ENCODE measurements at regions not wholly inside any gene's neighbourhood (a gene's known extent, or its start where the extent isn't known, plus 50 kb on each side); places are given as distances from the start of the nearest gene placed in this dataset.

GRCh38 chr2:138176862-138177439, 212.7 kb downstream of the HNMT start:
- Histone ChIP-seq H3K27me3 (ENCODE audit: control insufficient read depth, insufficient read depth, low read length) (no peaks in the 10 kb centered on the region), H3K4me3 (ENCODE audit: low read length) (no peak overlapping the region), H3K4me1 (ENCODE audit: control insufficient read depth, insufficient read depth, low read length) (peaks cover 2% of the 10 kb centered on the region; the same call in 1 of the 2 replicates), H3K36me3 (ENCODE audit: control insufficient read depth, insufficient read depth, low read length) (no peaks in the 10 kb centered on the region), H3K9me3 (ENCODE audit: control insufficient read depth, insufficient read depth, low read length) (no peaks in the 10 kb centered on the region), H3K27ac (ENCODE audit: low read length) (no peak overlapping the region)
- DNase-seq (ENCODE audit: low read depth, low spot score), result no peak
- WGBS (ENCODE audit: insufficient coverage, insufficient read length), result no CpG with 5 or more reads among the region's 5 CpGs

- H3K36me3 ChIP-seq (ENCODE audit: control insufficient read depth, insufficient read depth, low read length), result no peaks in the 10 kb centered on the region
- peaks cover 2% of the 10 kb centered on the region; the same call in 1 of the 2 replicates for H3K4me1 ChIP-seq (ENCODE audit: control insufficient read depth, insufficient read depth, low read length)
- no peak overlapping the region for H3K27ac ChIP-seq (ENCODE audit: low read length)
- H3K27me3 ChIP-seq (ENCODE audit: control insufficient read depth, insufficient read depth, low read length), result no peaks in the 10 kb centered on the region
- no CpG with 5 or more reads among the region's 2 CpGs for WGBS (ENCODE audit: insufficient coverage, insufficient read length)
- no peak for DNase-seq (ENCODE audit: low read depth, low spot score)
- H3K9me3 ChIP-seq (ENCODE audit: control insufficient read depth, insufficient read depth, low read length), result no peaks in the 10 kb centered on the region
- H3K4me3 ChIP-seq (ENCODE audit: low read length), result no peak overlapping the region
Observed at GRCh38 chr2:138177693-138178092, 213.4 kb downstream of the HNMT start.

- H3K27me3 ChIP-seq (ENCODE audit: control insufficient read depth, insufficient read depth, low read length), result no peaks in the 10 kb centered on the region
- no peaks in the 10 kb centered on the region for H3K36me3 ChIP-seq (ENCODE audit: control insufficient read depth, insufficient read depth, low read length)
- H3K4me1 ChIP-seq (ENCODE audit: control insufficient read depth, insufficient read depth, low read length), result peaks cover 5% of the 10 kb centered on the region; the same call in 1 of the 2 replicates
- no peak for DNase-seq (ENCODE audit: low read depth, low spot score)
- no peaks in the 10 kb centered on the region for H3K9me3 ChIP-seq (ENCODE audit: control insufficient read depth, insufficient read depth, low read length)
- H3K4me3 ChIP-seq (ENCODE audit: low read length), result no peak overlapping the region
- H3K27ac ChIP-seq (ENCODE audit: low read length), result no peak overlapping the region
Observed at GRCh38 chr2:138180692-138181386, 216.6 kb downstream of the HNMT start.

GRCh38 chr2:138182250-138182936, 218.1 kb downstream of the HNMT start:
- no CpG with 5 or more reads among the region's 6 CpGs for WGBS (ENCODE audit: insufficient coverage, insufficient read length)
- peaks cover 7% of the 10 kb centered on the region; the same call in 1 of the 2 replicates for H3K4me1 ChIP-seq (ENCODE audit: control insufficient read depth, insufficient read depth, low read length)
- DNase-seq (ENCODE audit: low read depth, low spot score), result no peak
- no peak overlapping the region for H3K27ac ChIP-seq (ENCODE audit: low read length)
- no peaks in the 10 kb centered on the region for H3K27me3 ChIP-seq (ENCODE audit: control insufficient read depth, insufficient read depth, low read length)
- no peaks in the 10 kb centered on the region for H3K9me3 ChIP-seq (ENCODE audit: control insufficient read depth, insufficient read depth, low read length)
- H3K36me3 ChIP-seq (ENCODE audit: control insufficient read depth, insufficient read depth, low read length), result no peaks in the 10 kb centered on the region
- H3K4me3 ChIP-seq (ENCODE audit: low read length), result no peak overlapping the region

- Histone ChIP-seq H3K9me3 (ENCODE audit: control insufficient read depth, insufficient read depth, low read length) (no peaks in the 10 kb centered on the region), H3K27ac (ENCODE audit: low read length) (no peak overlapping the region), H3K4me1 (ENCODE audit: control insufficient read depth, insufficient read depth, low read length) (peaks cover 7% of the 10 kb centered on the region; the same call in 1 of the 2 replicates), H3K36me3 (ENCODE audit: control insufficient read depth, insufficient read depth, low read length) (no peaks in the 10 kb centered on the region), H3K27me3 (ENCODE audit: control insufficient read depth, insufficient read depth, low read length) (no peaks in the 10 kb centered on the region), H3K4me3 (ENCODE audit: low read length) (no peak overlapping the region)
- no peak for DNase-seq (ENCODE audit: low read depth, low spot score)
Observed at GRCh38 chr2:138182937-138183312, 218.7 kb downstream of the HNMT start.

GRCh38 chr2:138183705-138184104, 219.4 kb downstream of the HNMT start:
- no peaks in the 10 kb centered on the region for H3K9me3 ChIP-seq (ENCODE audit: control insufficient read depth, insufficient read depth, low read length)
- H3K4me3 ChIP-seq (ENCODE audit: low read length), result no peak overlapping the region
- no CpG with 5 or more reads among the region's 2 CpGs for WGBS (ENCODE audit: insufficient coverage, insufficient read length)

GRCh38 chr2:138184428-138184827, 220.2 kb downstream of the HNMT start:
- no CpG with 5 or more reads among the region's 1 CpG for WGBS (ENCODE audit: insufficient coverage, insufficient read length)
- Histone ChIP-seq H3K9me3 (ENCODE audit: control insufficient read depth, insufficient read depth, low read length) (no peaks in the 10 kb centered on the region), H3K27me3 (ENCODE audit: control insufficient read depth, insufficient read depth, low read length) (no peaks in the 10 kb centered on the region), H3K4me1 (ENCODE audit: control insufficient read depth, insufficient read depth, low read length) (peaks cover 7% of the 10 kb centered on the region; the same call in 1 of the 2 replicates), H3K36me3 (ENCODE audit: control insufficient read depth, insufficient read depth, low read length) (no peaks in the 10 kb centered on the region), H3K27ac (ENCODE audit: low read length) (no peak overlapping the region), H3K4me3 (ENCODE audit: low read length) (no peak overlapping the region)
- DNase-seq (ENCODE audit: low read depth, low spot score), result no peak

More at GRCh38 chr2:138183705-138184104, 219.4 kb downstream of the HNMT start:
- peaks cover 7% of the 10 kb centered on the region; the same call in 1 of the 2 replicates for H3K4me1 ChIP-seq (ENCODE audit: control insufficient read depth, insufficient read depth, low read length)
- no peak for DNase-seq (ENCODE audit: low read depth, low spot score)
- H3K27me3 ChIP-seq (ENCODE audit: control insufficient read depth, insufficient read depth, low read length), result no peaks in the 10 kb centered on the region
- no peaks in the 10 kb centered on the region for H3K36me3 ChIP-seq (ENCODE audit: control insufficient read depth, insufficient read depth, low read length)
- H3K27ac ChIP-seq (ENCODE audit: low read length), result no peak overlapping the region

GRCh38 chr2:138185827-138186226, 221.6 kb downstream of the HNMT start:
- Histone ChIP-seq H3K4me1 (ENCODE audit: control insufficient read depth, insufficient read depth, low read length) (peaks cover 7% of the 10 kb centered on the region; the same call in 1 of the 2 replicates), H3K27ac (ENCODE audit: low read length) (no peak overlapping the region), H3K36me3 (ENCODE audit: control insufficient read depth, insufficient read depth, low read length) (no peaks in the 10 kb centered on the region), H3K4me3 (ENCODE audit: low read length) (no peak overlapping the region), H3K27me3 (ENCODE audit: control insufficient read depth, insufficient read depth, low read length) (no peaks in the 10 kb centered on the region), H3K9me3 (ENCODE audit: control insufficient read depth, insufficient read depth, low read length) (no peaks in the 10 kb centered on the region)
- DNase-seq (ENCODE audit: low read depth, low spot score), result no peak
- 100% methylated on average over 2 of the region's 5 CpGs for WGBS (ENCODE audit: insufficient coverage, insufficient read length)

GRCh38 chr2:138187221-138187620, 222.9 kb downstream of the HNMT start:
- H3K4me1 ChIP-seq (ENCODE audit: control insufficient read depth, insufficient read depth, low read length), result peaks cover 6% of the 10 kb centered on the region; the same call in 1 of the 2 replicates
- DNase-seq (ENCODE audit: low read depth, low spot score), result no peak
- H3K36me3 ChIP-seq (ENCODE audit: control insufficient read depth, insufficient read depth, low read length), result no peaks in the 10 kb centered on the region
- no peak overlapping the region for H3K27ac ChIP-seq (ENCODE audit: low read length)
- WGBS (ENCODE audit: insufficient coverage, insufficient read length), result no CpG with 5 or more reads among the region's 5 CpGs
- no peaks in the 10 kb centered on the region for H3K9me3 ChIP-seq (ENCODE audit: control insufficient read depth, insufficient read depth, low read length)
- H3K27me3 ChIP-seq (ENCODE audit: control insufficient read depth, insufficient read depth, low read length), result no peaks in the 10 kb centered on the region
- H3K4me3 ChIP-seq (ENCODE audit: low read length), result no peak overlapping the region

GRCh38 chr2:138190999-138191398, 226.7 kb downstream of the HNMT start:
- DNase-seq (ENCODE audit: low read depth, low spot score), result no peak
- Histone ChIP-seq H3K36me3 (ENCODE audit: control insufficient read depth, insufficient read depth, low read length) (no peaks in the 10 kb centered on the region), H3K9me3 (ENCODE audit: control insufficient read depth, insufficient read depth, low read length) (no peaks in the 10 kb centered on the region), H3K27ac (ENCODE audit: low read length) (no peak overlapping the region), H3K4me3 (ENCODE audit: low read length) (no peak overlapping the region), H3K4me1 (ENCODE audit: control insufficient read depth, insufficient read depth, low read length) (peaks cover under 1% of the 10 kb centered on the region; the same call in 1 of the 2 replicates), H3K27me3 (ENCODE audit: control insufficient read depth, insufficient read depth, low read length) (no peaks in the 10 kb centered on the region)
- WGBS (ENCODE audit: insufficient coverage, insufficient read length), result no CpG with 5 or more reads among the region's 2 CpGs
